D721Med (cell line): ENCODE measurements at regions not wholly inside any gene's neighbourhood (a gene's known extent, or its start where the extent isn't known, plus 50 kb on each side); places are given as distances from the start of the nearest gene placed in this dataset.
"Not testable (repeated sequence)": the region's sequence is repeated elsewhere in the genome, so short reads cannot be mapped to it uniquely, and the experiment has no call there.

Source experiments
- DNase-seq: peaks from one replicate; pipeline ENCODE4 v3.0.0; 2011; ENCODE audit warnings: low spot score; ENCODE audit not compliant: insufficient read length
- FAIRE-seq: peaks from 2 replicates; lab custom pipeline; 2011; peaks lifted over from hg19 to GRCh38; lab: Jason Lieb, UNC

GRCh38 chr2:90359887-90360730 lies 1668.6 kb downstream of the RPIA start:
- not testable (repeated sequence) for FAIRE-seq, DNase-seq

GRCh38 chr2:90360731-90361035 lies 1669.2 kb downstream of the RPIA start:
- not testable (repeated sequence) for DNase-seq, FAIRE-seq
